HG03108 (cell line): ENCODE measurements at regions not wholly inside any gene's neighbourhood (a gene's known extent, or its start where the extent isn't known, plus 50 kb on each side); places are given as distances from the start of the nearest gene placed in this dataset.

Source experiments
- ATAC-seq: cut with Tn5 transposase; IDR thresholded peaks from one replicate; pipeline ENCODE4 v1.9.1; 2021; ENCODE audit warnings: moderate library complexity; ENCODE audit not compliant: unreplicated experiment

- ATAC-seq: no peak
Observed at GRCh38 chr1:188463919-188464318, 1635.2 kb downstream of the PLA2G4A start.

GRCh38 chr1:188466539-188466938 is 1637.8 kb downstream of the PLA2G4A start:
- ATAC-seq: no peak

- ATAC-seq: no peak
Observed at GRCh38 chr1:188476606-188477005, 1647.9 kb downstream of the PLA2G4A start.

GRCh38 chr1:188489336-188490112 is 1660.8 kb downstream of the PLA2G4A start:
- ATAC-seq: no peak

- no peak for ATAC-seq
Observed at GRCh38 chr1:188496506-188496905, 1667.8 kb downstream of the PLA2G4A start.

- ATAC-seq: no peak
Observed at GRCh38 chr1:188497020-188497419, 1668.3 kb downstream of the PLA2G4A start.

- no peak for ATAC-seq
Observed at GRCh38 chr1:188499690-188500089, 1670.9 kb downstream of the PLA2G4A start.

GRCh38 chr1:188514917-188515316 is 1686.2 kb downstream of the PLA2G4A start:
- ATAC-seq: no peak

- no peak for ATAC-seq
Observed at GRCh38 chr1:188517139-188517538, 1688.4 kb downstream of the PLA2G4A start.

GRCh38 chr1:188551176-188551575 is 1722.4 kb downstream of the PLA2G4A start:
- ATAC-seq: no peak

- ATAC-seq: no peak
Observed at GRCh38 chr1:188557053-188557452, 1728.3 kb downstream of the PLA2G4A start.

- ATAC-seq: no peak
Observed at GRCh38 chr1:188582911-188583532, 1754.3 kb downstream of the PLA2G4A start.

- no peak for ATAC-seq
Observed at GRCh38 chr1:188584119-188584518, 1755.4 kb downstream of the PLA2G4A start.

- ATAC-seq: no peak
Observed at GRCh38 chr1:188590641-188591040, 1761.9 kb downstream of the PLA2G4A start.

- ATAC-seq: no peak
Observed at GRCh38 chr1:188594542-188595235, 1765.9 kb downstream of the PLA2G4A start.

GRCh38 chr1:188599313-188599712 is 1770.6 kb downstream of the PLA2G4A start:
- no peak for ATAC-seq

GRCh38 chr1:188611432-188611831 is 1782.7 kb downstream of the PLA2G4A start:
- no peak for ATAC-seq

- ATAC-seq: no peak
Observed at GRCh38 chr1:188615321-188615720, 1786.6 kb downstream of the PLA2G4A start.

GRCh38 chr1:188620236-188620635 is 1791.5 kb downstream of the PLA2G4A start:
- ATAC-seq: no peak

- no peak for ATAC-seq
Observed at GRCh38 chr1:188641566-188642211, 1812.9 kb downstream of the PLA2G4A start.

GRCh38 chr1:188642704-188643103 is 1814.0 kb downstream of the PLA2G4A start:
- ATAC-seq: no peak
